ENCODE measurements at regions not wholly inside any gene's neighbourhood (a gene's known extent, or its start where the extent isn't known, plus 50 kb on each side); places are given as distances from the start of the nearest gene placed in this dataset.

DNA sequence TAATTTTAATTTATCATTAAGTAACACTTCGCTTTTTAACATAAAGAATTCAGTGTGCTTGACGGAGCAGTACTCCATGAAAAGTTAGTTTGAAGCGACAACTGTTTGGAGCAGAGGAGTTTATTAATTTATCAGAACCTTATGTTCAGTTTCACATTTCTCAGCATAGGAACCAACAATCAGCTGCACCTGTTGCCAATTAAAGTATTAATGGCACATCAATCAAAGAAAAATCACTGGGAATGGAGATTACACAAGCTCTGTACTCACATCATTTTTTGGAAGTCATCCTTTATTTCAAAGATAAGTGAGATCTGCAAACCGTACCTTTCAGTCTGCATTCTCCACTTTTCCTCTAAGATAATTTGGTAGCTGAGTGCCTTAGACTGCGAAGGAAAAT is 344.6 kb downstream of the LMO4 start:
- TF ChIP-seq, protein P1, sequence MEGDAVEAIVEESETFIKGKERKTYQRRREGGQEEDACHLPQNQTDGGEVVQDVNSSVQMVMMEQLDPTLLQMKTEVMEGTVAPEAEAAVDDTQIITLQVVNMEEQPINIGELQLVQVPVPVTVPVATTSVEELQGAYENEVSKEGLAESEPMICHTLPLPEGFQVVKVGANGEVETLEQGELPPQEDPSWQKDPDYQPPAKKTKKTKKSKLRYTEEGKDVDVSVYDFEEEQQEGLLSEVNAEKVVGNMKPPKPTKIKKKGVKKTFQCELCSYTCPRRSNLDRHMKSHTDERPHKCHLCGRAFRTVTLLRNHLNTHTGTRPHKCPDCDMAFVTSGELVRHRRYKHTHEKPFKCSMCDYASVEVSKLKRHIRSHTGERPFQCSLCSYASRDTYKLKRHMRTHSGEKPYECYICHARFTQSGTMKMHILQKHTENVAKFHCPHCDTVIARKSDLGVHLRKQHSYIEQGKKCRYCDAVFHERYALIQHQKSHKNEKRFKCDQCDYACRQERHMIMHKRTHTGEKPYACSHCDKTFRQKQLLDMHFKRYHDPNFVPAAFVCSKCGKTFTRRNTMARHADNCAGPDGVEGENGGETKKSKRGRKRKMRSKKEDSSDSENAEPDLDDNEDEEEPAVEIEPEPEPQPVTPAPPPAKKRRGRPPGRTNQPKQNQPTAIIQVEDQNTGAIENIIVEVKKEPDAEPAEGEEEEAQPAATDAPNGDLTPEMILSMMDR (conservative IDR thresholded peaks at IDR 0.05 in 1 of 2, IDR thresholded peaks at IDR 0.05 in 1 of 2; ENCODE audit: low read depth in 1 of 2, low read length in 2 of 2): no peak
- TF ChIP-seq EZH2 (IDR thresholded peaks at IDR 0.05; ENCODE audit: low read length, missing control alignments): no peak

All from fibroblast of lung (primary cell).